Natural killer cell (primary cell): ENCODE measurements at regions not wholly inside any gene's neighbourhood (a gene's known extent, or its start where the extent isn't known, plus 50 kb on each side); places are given as distances from the start of the nearest gene placed in this dataset.
"Not testable (repeated sequence)": the region's sequence is repeated elsewhere in the genome, so short reads cannot be mapped to it uniquely, and the experiment has no call there.

Experiments used
- ATAC-seq, 3 donors: fragments of 150-1000 bp in 2 of 3; fragments of 200-7000 bp in 1 of 3; cut with Tn5 transposase; 1 replicate in 1 of 3; 2 replicates in 2 of 3; pipeline ENCODE4 v1.10.0; 2021; ENCODE audit warnings: mild to moderate bottlenecking in 2 of 3, moderate library complexity in 2 of 3
- DNase-seq, 2 donors: peaks; one replicate each; pipeline versions ENCODE4 v3.0.0 to v3.0.0-alpha.2; 2013 to 2021; ENCODE audit warnings: mixed read lengths in 1 of 2
- H3K27ac ChIP-seq: one replicate; pipeline ENCODE4 v1.5.1; 2013; ENCODE audit warnings: mild to moderate bottlenecking, low read length
- H3K27me3 ChIP-seq: one replicate; pipeline ENCODE4 v1.6.1; 2013; ENCODE audit warnings: low read length; ENCODE audit not compliant: control insufficient read depth, insufficient read depth
- H3K36me3 ChIP-seq: one replicate; pipeline ENCODE4 v1.6.1; 2013; ENCODE audit warnings: low read length; ENCODE audit not compliant: control insufficient read depth, insufficient read depth
- H3K4me1 ChIP-seq: one replicate; pipeline ENCODE4 v1.6.1; 2013; ENCODE audit warnings: low read length; ENCODE audit not compliant: control insufficient read depth, insufficient read depth
- H3K4me3 ChIP-seq: one replicate; pipeline ENCODE4 v1.5.1; 2013; ENCODE audit warnings: low read length
- H3K9me3 ChIP-seq: one replicate; pipeline ENCODE4 v1.6.1; 2013; ENCODE audit warnings: low read length; ENCODE audit not compliant: control insufficient read depth, insufficient read depth
- H3K27ac Mint-ChIP-seq, 2 donors: one replicate each; pipeline ENCODE4 v1.8.0; 2022; ENCODE audit warnings: mild to moderate bottlenecking in 2 of 2, mixed read lengths in 2 of 2, moderate library complexity in 1 of 2
- H3K27me3 Mint-ChIP-seq, 2 donors: one replicate each; pipeline ENCODE4 v1.8.0; 2022; ENCODE audit warnings: low read depth in 2 of 2, mixed read lengths in 2 of 2
- H3K36me3 Mint-ChIP-seq: one replicate; pipeline ENCODE4 v1.8.0; 2022; ENCODE audit warnings: mixed read lengths
- H3K4me1 Mint-ChIP-seq, 2 donors: one replicate each; pipeline ENCODE4 v1.8.0; 2022; ENCODE audit warnings: mixed read lengths in 2 of 2
- H3K4me3 Mint-ChIP-seq: one replicate; pipeline ENCODE4 v1.8.0; 2022; ENCODE audit warnings: mild to moderate bottlenecking, moderate library complexity, mixed read lengths
- H3K9me3 Mint-ChIP-seq, 2 donors: one replicate each; pipeline ENCODE4 v1.8.0; 2022; ENCODE audit warnings: mixed read lengths in 2 of 2
- CTCF ChIP-seq: fragments of 200-600 bp; IDR thresholded peaks from one replicate; pipeline ENCODE4 v1.8.0; 2022; ENCODE audit warnings: antibody characterized with exemption
- WGBS: methylation state at CpG from one replicate; pipeline ENCODE4 v1.1.7; 2013; ENCODE audit warnings: missing lambda C conversion rate; ENCODE audit not compliant: insufficient coverage; 5-methylcytosine and 5-hydroxymethylcytosine counted together
- intact Hi-C: fragments of 100-400 bp; cut with micrococcal nuclease; formaldehyde crosslinking; loops from one replicate; pipeline ENCODE4 v1.14.2; 2022

GRCh38 chr7:6903289-6903688 is 77.2 kb upstream of the CCZ1B start:
- H3K9me3 ChIP-seq, H3K36me3 ChIP-seq, H3K9me3 Mint-ChIP-seq, H3K4me1 ChIP-seq, ATAC-seq, H3K27ac ChIP-seq, H3K27me3 Mint-ChIP-seq, H3K4me1 Mint-ChIP-seq, H3K36me3 Mint-ChIP-seq, H3K4me3 ChIP-seq, H3K27ac Mint-ChIP-seq, intact Hi-C loops, H3K4me3 Mint-ChIP-seq, H3K27me3 ChIP-seq, DNase-seq: not testable (repeated sequence)
- 73% methylated on average over 2 of the region's 7 CpGs for WGBS

GRCh38 chr7:6903792-6904191 is 77.7 kb upstream of the CCZ1B start:
- H3K4me3 Mint-ChIP-seq, ATAC-seq, H3K27ac ChIP-seq, H3K9me3 Mint-ChIP-seq, H3K36me3 Mint-ChIP-seq, H3K27me3 ChIP-seq, H3K4me1 Mint-ChIP-seq, H3K4me1 ChIP-seq, DNase-seq, intact Hi-C loops, H3K4me3 ChIP-seq, H3K27me3 Mint-ChIP-seq, H3K9me3 ChIP-seq, H3K36me3 ChIP-seq, H3K27ac Mint-ChIP-seq: not testable (repeated sequence)
- WGBS: 63% methylated on average over 3 of the region's 4 CpGs

GRCh38 chr7:6917258-6917657 is 91.2 kb upstream of the CCZ1B start:
- Mint-ChIP-seq H3K27me3 (peaks cover 11 to 18% of the 10 kb centered on the region in 2 donors), H3K9me3 (no peaks in the 10 kb centered on the region), H3K36me3 (no peaks in the 10 kb centered on the region), H3K4me3 (no peak overlapping the region), H3K4me1 (no peaks in the 10 kb centered on the region), H3K27ac (no peak overlapping the region)
- DNase-seq: no peak
- ATAC-seq: no peak
- Histone ChIP-seq H3K4me1 (no peaks in the 10 kb centered on the region), H3K9me3 (no peaks in the 10 kb centered on the region), H3K27ac (no peak overlapping the region), H3K27me3 (no peaks in the 10 kb centered on the region), H3K4me3 (no peak overlapping the region), H3K36me3 (no peaks in the 10 kb centered on the region)
- 85% methylated on average over 7 of the region's 7 CpGs for WGBS
- intact Hi-C loops: no loop called here
- no peak for TF ChIP-seq CTCF

- H3K4me1 ChIP-seq, H3K9me3 ChIP-seq, H3K36me3 ChIP-seq, H3K4me1 Mint-ChIP-seq, H3K4me3 Mint-ChIP-seq, H3K27me3 ChIP-seq, intact Hi-C loops, H3K9me3 Mint-ChIP-seq, H3K27ac Mint-ChIP-seq, DNase-seq, H3K4me3 ChIP-seq, H3K27ac ChIP-seq, H3K36me3 Mint-ChIP-seq, ATAC-seq: not testable (repeated sequence)
- WGBS: 91% methylated on average over 5 of the region's 9 CpGs
- H3K27me3 Mint-ChIP-seq: peaks cover 11 to 18% of the 10 kb centered on the region in 2 donors
Observed at GRCh38 chr7:6919169-6919568, 93.1 kb upstream of the CCZ1B start.

GRCh38 chr7:6924523-6924922 is 98.4 kb upstream of the CCZ1B start:
- H3K9me3 Mint-ChIP-seq, H3K4me3 ChIP-seq, H3K27me3 Mint-ChIP-seq, ATAC-seq, H3K27me3 ChIP-seq, H3K9me3 ChIP-seq, H3K4me3 Mint-ChIP-seq, H3K36me3 ChIP-seq, H3K27ac Mint-ChIP-seq, intact Hi-C loops, H3K36me3 Mint-ChIP-seq, H3K4me1 ChIP-seq, H3K27ac ChIP-seq, DNase-seq, H3K4me1 Mint-ChIP-seq: not testable (repeated sequence)
- 94% methylated on average over 7 of the region's 10 CpGs for WGBS

- H3K9me3 Mint-ChIP-seq, H3K4me3 ChIP-seq, intact Hi-C loops, DNase-seq, H3K27ac Mint-ChIP-seq, ATAC-seq, H3K9me3 ChIP-seq, H3K4me3 Mint-ChIP-seq, H3K27me3 ChIP-seq, H3K36me3 Mint-ChIP-seq, H3K4me1 ChIP-seq, H3K27ac ChIP-seq, H3K27me3 Mint-ChIP-seq, H3K36me3 ChIP-seq: not testable (repeated sequence)
- 86% methylated on average over 21 of the region's 26 CpGs for WGBS
- H3K4me1 Mint-ChIP-seq: peaks cover 10 to 12% of the 10 kb centered on the region in 2 donors
Observed at GRCh38 chr7:6926193-6927174, 100.4 kb upstream of the CCZ1B start.

GRCh38 chr7:6927643-6928042 is 101.6 kb upstream of the CCZ1B start:
- H3K4me3 ChIP-seq, H3K36me3 Mint-ChIP-seq, H3K27ac ChIP-seq, H3K9me3 Mint-ChIP-seq, H3K27me3 Mint-ChIP-seq, H3K27me3 ChIP-seq, H3K27ac Mint-ChIP-seq, intact Hi-C loops, H3K9me3 ChIP-seq, H3K4me1 ChIP-seq, DNase-seq, H3K4me3 Mint-ChIP-seq, ATAC-seq, H3K36me3 ChIP-seq: not testable (repeated sequence)
- H3K4me1 Mint-ChIP-seq: peaks cover 10 to 12% of the 10 kb centered on the region in 2 donors
- 90% methylated on average over 6 of the region's 8 CpGs for WGBS
